OCI-LY7 (cell line): ENCODE measurements at regions not wholly inside any gene's neighbourhood (a gene's known extent, or its start where the extent isn't known, plus 50 kb on each side); places are given as distances from the start of the nearest gene placed in this dataset.

Experiments
- CTCF ChIP-seq: fragments of 200-600 bp; sonication (generic); conservative IDR thresholded peaks from 2 replicates; pipeline ENCODE4 v1.5.1; 2014; ENCODE audit warnings: mild to moderate bottlenecking, antibody characterized with exemption, low read length, moderate library complexity, mixed read lengths
- EZH2phosphoT487 ChIP-seq: fragments of 200-600 bp; sonication (generic); IDR thresholded peaks from 2 replicates; pipeline ENCODE4 v1.6.1; 2018; ENCODE audit warnings: low read depth, borderline replicate concordance, mild to moderate bottlenecking, mixed run types, antibody characterized with exemption, low read length, moderate library complexity, mixed read lengths

GRCh38 chr22:49290711-49291110 lies 537.0 kb downstream of the BRD1 start:
- TF ChIP-seq CTCF = no peak
- TF ChIP-seq EZH2phosphoT487 = no peak
